Upper lobe of left lung (tissue), 4 donors: ENCODE measurements at regions not wholly inside any gene's neighbourhood (a gene's known extent, or its start where the extent isn't known, plus 50 kb on each side); places are given as distances from the start of the nearest gene placed in this dataset.

Source experiments
- POLR2AphosphoS5 ChIP-seq, 2 donors: sonication (generic); formaldehyde crosslinking; IDR thresholded peaks; one replicate each; pipeline ENCODE4 v1.5.1; 2017; ENCODE audit warnings: antibody characterized with exemption in 2 of 2
- TF ChIP-seq, protein P1 (sequence below), 6 experiments: fragments of 450-650 bp in 4 of 6; fragments of 200-600 bp in 2 of 6; sonication (generic) in 2 of 6; IDR thresholded peaks; one replicate each; pipeline ENCODE4 v1.5.1; 2016 to 2019; ENCODE audit warnings: antibody characterized with exemption in 6 of 6

- TF ChIP-seq, protein P1, sequence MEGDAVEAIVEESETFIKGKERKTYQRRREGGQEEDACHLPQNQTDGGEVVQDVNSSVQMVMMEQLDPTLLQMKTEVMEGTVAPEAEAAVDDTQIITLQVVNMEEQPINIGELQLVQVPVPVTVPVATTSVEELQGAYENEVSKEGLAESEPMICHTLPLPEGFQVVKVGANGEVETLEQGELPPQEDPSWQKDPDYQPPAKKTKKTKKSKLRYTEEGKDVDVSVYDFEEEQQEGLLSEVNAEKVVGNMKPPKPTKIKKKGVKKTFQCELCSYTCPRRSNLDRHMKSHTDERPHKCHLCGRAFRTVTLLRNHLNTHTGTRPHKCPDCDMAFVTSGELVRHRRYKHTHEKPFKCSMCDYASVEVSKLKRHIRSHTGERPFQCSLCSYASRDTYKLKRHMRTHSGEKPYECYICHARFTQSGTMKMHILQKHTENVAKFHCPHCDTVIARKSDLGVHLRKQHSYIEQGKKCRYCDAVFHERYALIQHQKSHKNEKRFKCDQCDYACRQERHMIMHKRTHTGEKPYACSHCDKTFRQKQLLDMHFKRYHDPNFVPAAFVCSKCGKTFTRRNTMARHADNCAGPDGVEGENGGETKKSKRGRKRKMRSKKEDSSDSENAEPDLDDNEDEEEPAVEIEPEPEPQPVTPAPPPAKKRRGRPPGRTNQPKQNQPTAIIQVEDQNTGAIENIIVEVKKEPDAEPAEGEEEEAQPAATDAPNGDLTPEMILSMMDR (IDR thresholded peaks at IDR 0.05) = no peak
- no peak for TF ChIP-seq POLR2AphosphoS5 (IDR thresholded peaks at IDR 0.05)
Observed at GRCh38 chr5:101174981-101175380, 271.9 kb upstream of the ST8SIA4 start.
